Suprapubic skin (tissue), 4 donors: ENCODE measurements at regions not wholly inside any gene's neighbourhood (a gene's known extent, or its start where the extent isn't known, plus 50 kb on each side); places are given as distances from the start of the nearest gene placed in this dataset.

Source experiments
- CTCF ChIP-seq, 2 donors: fragments of 200-600 bp in 1 of 2; fragments of 450-650 bp in 1 of 2; sonication (generic) in 1 of 2; IDR thresholded peaks; one replicate each; pipeline ENCODE4 v1.5.1; 2016 to 2019; ENCODE audit warnings: antibody characterized with exemption in 2 of 2, mild to moderate bottlenecking in 1 of 2, moderate library complexity in 1 of 2
- EP300 ChIP-seq: sonication (generic); formaldehyde crosslinking; IDR thresholded peaks from one replicate; pipeline ENCODE4 v1.6.1; 2017; ENCODE audit warnings: antibody characterized with exemption
- POLR2A ChIP-seq, 2 donors: fragments of 450-650 bp; IDR thresholded peaks; one replicate each; pipeline ENCODE4 v1.6.1; 2017; ENCODE audit warnings: antibody characterized with exemption in 2 of 2, mild to moderate bottlenecking in 2 of 2, moderate library complexity in 2 of 2
- POLR2AphosphoS5 ChIP-seq, 3 donors: sonication (generic); formaldehyde crosslinking; IDR thresholded peaks; one replicate each; pipeline ENCODE4 v1.6.1; 2017; ENCODE audit warnings: antibody characterized with exemption in 3 of 3

GRCh38 chr9:106766616-106767015 lies 96.3 kb upstream of the ZNF462 start:
- no peak for TF ChIP-seq CTCF (IDR thresholded peaks at IDR 0.05)
- no peak for TF ChIP-seq EP300
- TF ChIP-seq POLR2AphosphoS5 (IDR thresholded peaks at IDR 0.05): no peak
- TF ChIP-seq POLR2A (IDR thresholded peaks at IDR 0.05): no peak
